HG03439 (cell line): ENCODE measurements at regions not wholly inside any gene's neighbourhood (a gene's known extent, or its start where the extent isn't known, plus 50 kb on each side); places are given as distances from the start of the nearest gene placed in this dataset.

Source experiments
- ATAC-seq: cut with Tn5 transposase; IDR thresholded peaks from one replicate; pipeline ENCODE4 v1.9.1; 2021; ENCODE audit warnings: mild to moderate bottlenecking, moderate library complexity; ENCODE audit not compliant: unreplicated experiment

DNA sequence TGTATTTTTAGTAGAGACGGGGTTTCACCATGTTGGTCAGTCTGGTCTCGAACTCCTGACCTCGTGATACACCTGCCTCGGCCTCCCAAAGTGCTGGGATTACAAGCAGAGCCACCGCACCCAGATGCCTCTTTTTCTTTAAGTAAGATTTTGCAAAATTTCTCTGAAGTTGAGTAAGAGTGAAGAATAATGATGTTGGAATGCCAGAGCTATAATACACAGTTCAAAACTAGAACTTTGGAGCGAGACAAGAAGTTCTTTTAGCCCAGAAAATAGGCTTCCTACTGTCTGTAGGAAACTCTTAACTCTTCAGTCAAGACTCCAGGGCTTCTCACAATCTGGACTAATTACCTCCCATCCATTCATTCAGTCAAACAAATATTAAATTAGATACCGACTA is 51.4 kb downstream of the MARCHF4 start:
- ATAC-seq: no peak

DNA sequence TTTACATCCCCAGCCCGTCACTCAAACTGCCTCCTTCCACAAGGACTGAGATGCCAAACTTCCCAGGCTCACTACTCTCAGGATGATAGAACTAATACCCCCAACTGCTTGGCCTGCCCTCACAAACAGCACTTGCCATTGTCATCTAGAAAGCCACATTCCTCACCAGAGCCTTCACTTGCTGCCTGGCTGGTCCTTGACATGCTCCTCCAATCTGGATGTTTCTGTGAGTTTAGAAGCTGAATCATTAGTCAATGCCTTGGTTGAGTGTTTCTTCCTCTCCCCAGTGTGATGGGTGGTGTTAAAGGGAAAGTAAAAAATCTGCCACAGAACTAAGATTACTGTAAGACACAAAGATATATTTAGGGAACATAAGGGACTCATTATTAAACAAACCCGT is 52.5 kb downstream of the MARCHF4 start:
- no peak for ATAC-seq

DNA sequence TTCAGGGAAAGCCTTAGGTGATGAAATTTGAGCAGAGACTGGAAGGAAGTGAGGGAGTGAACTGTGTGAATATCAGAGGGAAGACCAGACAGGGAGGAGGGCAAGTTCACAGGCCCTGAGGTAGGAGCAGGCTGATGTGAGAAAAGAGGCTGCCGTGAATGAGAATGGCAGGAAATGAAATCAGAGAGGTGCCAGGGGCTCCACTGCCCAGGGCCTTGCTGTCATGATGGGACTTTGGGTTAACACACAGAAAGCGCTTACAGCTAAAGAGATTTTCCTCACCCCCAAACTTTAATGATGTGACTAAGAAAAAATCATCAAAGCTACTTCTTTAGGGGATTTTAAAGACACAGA is 53.8 kb downstream of the MARCHF4 start:
- ATAC-seq: no peak

DNA sequence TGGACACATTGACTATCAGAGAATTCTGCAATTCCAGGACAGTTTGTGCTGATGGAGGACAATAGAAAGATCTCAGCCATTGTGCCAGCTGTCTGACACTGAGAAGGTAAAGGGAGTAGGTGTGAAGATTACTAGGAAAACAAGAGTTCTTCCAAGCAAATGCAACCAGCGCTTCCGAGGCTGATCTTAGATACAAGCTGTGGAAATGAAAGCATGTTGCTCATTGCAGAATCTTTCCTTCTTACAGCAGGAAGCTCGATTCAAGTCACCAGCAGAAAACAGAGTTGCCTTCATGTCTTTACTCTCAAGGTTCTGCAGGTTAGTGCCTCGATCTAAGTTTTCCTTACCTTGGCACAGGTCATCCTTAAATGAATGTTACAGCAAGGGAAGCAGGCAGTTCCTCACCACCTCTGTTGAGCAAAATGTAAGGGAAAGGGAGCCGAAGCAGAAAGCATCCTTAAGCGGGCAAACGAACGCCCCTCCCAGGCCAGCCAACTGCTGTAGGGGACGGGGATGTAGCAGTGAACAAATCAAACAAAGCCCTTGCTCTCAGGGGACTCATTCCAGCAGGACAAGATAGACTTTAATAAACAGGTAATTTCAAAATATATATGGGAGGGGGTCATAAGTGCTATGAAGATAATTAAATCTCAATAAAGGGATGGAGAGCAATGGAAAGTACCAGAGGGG is 54.3 kb downstream of the MARCHF4 start:
- no peak for ATAC-seq

DNA sequence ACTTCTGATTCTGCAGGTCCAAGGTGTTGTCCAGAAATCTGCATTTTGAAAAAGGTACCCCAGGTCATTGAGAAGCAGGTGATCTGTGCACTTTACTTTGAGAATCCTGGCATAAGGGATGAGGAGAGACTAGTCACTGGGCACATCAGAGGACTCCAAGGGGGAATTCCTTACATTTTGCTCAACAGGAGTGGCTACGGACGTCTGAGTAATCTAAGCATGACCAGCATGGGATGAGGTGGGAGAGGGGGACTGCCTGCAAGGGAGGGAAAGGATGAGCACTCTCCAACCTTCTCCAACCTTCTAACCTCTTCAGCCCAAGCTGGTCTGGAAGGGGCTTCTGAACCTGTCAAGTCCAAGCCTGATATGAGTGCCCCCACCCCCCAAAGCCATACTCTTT is 55.5 kb downstream of the MARCHF4 start:
- ATAC-seq: no peak

DNA sequence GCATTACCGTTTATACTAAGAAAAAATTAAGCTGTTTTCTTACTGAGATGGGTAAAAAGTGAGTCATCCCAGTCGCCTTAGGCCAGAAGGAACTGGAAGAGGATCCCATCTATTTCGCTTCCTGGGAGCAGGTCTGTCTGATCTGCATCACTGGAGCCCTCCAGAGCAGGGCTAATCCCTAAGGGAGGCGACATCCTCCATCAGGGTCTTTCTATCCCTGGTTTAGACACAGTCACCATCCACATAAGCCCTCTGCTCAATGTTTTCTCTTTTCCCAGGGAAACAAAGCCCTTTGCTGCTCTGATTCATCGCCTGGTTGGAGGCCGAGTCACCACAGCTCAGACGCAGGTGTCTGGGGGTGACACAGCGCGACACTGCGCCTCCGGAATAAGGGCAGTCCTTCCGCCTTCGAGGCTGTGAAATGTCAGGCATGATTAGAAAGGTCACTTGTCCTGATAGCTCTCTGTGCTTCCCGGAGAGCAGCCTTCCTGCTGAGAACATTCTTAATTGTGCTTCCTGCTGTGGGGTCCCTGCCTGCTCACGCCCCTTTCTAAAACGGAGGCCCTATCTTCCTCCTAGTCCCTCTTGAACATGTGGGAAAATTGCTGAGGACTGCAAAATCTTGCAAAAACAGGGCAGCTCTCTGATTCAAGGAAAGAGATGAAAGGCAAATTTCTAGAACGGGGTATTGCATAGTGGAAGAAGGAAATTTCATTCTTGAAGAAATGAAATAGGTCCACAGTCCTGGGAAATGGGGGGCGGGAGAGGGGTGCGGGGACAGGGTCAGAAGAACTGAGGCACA is 56.3 kb downstream of the MARCHF4 start:
- ATAC-seq: no peak

DNA sequence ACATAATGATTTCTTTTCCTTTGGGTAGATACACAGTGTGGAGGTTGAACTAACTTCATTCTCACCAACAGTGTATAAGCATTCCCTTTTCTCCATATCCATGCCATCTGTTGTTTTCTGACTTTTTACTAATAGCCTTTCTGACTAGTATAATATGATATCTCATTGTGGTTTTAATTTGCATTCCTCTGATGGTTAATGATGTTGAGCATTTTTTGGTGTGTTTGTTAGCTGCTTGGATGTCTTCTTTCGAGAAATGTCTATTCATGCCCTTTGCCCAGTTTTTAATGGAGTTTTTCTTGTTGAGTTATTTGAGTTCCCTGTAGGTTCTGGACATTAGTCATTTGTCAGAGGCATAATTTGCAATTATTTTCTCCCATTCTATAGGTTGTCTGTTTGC is 59.8 kb downstream of the MARCHF4 start:
- no peak for ATAC-seq

DNA sequence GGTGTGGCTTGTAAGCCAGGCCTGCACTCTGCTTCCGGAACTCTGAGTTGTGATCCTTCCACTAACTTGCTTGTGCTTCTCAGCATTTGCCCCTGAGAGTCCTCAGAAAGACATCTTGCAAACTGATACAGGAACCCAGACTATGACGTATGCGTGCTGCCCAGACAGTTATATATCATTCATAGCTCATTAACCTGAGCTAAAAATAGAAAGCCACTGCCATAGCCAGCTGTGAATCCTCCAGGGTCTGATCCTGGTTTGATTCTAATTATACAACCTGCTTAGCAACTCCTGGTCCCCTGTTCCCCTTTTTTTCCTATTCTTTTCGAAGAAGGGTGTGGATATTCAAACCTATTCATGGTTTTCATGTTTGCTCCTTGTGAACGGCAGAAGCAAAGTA is 63.7 kb downstream of the MARCHF4 start:
- no peak for ATAC-seq

DNA sequence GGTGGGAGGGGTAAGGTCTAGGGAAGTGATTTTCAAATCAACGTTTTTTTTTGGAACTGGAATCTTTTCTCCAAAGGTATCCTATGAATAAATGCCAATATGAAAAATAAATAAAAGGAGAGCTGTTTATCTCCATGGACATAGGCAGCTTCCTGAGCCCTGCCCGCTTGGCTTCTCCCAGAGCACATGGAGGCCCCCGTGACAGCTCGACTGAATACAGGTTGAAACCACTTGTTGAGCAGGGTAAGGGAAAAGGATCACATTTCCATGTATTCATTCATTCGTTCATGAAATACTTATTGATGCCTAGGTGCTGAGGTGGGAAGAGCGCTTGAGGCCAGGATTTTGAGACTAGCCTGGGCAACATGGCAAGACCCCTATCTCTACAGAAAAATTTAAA is 64.8 kb downstream of the MARCHF4 start:
- ATAC-seq: no peak

DNA sequence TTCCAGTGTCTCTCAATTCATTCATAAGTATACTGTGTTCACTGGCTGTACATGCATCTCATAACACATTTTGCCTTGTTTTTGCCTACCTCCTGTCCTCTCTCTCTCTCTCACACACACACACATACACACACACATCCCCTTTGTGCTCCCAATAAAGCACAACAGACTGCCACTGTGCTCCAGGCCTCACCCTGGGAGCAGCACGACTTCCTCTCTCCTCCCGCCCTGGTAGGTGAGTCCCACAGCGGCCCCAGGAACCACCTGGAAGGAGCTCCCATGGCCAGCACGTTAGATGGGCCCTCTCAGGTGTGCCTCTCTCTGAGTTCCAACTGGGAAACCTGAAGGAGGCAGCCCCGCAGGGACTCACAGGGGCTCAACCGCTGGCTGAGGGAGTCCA is 65.4 kb downstream of the MARCHF4 start:
- ATAC-seq: no peak

DNA sequence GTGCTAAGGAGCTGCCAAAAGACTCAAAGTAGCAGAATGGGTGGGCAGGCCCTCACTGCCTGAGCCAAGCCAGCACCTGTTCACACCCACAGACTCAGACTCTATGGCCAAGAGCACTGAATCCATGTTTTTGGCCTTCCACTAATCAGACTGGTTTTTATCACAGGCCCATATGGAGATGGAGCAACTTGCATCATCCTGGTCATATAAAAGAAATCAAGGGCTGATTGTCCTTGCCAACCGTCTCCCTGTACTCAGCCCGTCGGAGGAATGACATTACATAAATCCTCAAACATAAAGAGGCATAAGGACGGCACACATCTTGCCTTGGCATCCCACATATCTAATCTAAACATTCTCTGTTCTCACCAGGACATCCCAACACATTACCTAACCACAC is 66.7 kb downstream of the MARCHF4 start:
- ATAC-seq: no peak

DNA sequence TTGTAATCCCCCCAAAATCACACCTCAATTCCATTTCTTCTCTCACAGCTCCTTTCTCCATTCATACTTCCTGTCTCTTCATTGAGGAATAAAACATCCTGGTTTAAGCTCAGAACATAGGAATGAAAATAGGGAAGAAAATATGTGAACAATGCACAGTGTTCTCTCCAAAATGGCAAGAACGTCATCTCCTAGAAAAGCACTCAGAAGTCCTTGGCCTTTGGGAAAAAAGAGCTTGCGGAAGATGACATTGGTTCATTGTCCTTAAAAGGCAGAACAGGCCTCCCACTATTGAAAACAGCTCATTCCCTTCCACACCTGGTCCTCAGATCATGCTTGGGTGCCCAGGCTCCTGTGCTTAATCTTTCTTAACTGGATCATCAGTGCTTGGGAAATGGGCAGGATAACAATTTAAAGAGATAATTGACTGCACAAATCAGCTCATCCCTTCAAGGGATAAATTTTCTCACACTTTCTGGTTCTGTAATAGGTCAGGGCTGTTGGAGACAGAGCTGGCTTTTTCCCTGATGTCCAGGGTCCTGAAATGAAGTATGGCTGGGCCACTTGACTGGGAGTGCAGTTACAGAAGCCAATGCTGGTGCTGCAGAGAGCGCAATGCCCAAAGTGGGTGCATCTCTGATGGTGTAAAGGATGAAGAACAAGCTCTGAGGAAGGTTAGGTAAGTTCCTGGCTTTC is 69.2 kb downstream of the MARCHF4 start:
- ATAC-seq: no peak

DNA sequence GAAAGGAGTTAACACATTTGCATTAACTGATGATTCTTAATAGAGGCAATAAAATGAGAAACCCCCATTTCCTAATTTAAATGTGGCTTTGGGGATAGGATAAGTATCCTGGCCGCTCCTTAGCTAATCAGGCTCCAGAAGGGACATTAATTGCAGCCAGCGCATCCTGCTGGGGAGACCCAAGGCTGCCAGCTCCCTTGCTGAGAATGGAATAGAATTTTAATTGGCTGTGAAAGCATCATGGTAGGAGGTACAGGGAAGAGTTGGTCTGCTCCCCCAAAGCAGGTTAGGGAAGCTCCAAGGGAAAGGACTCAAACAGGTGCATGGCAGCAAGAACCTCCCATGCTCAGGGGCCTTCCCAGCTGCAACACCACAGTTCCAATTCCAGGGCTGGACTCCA is 71.4 kb downstream of the MARCHF4 start:
- ATAC-seq: no peak

DNA sequence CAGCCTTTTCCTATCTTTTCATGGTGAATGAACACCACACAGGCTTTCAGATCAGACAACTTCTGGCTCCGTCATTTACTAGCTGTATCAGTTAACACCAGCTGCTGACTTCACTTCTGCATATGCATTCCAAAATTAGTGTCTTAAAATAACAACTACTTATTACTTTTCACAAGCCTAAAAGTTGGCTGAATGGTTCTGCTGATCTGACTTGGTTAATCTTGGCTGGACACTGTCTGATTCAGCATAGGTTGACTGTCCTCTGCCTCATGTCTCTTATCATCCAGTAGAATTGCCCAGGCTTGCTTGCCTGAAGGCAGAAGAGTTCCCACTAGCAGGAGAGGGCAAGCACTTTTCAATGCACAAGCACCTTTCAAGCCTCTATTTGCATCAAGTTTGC is 72.7 kb downstream of the MARCHF4 start:
- no peak for ATAC-seq

DNA sequence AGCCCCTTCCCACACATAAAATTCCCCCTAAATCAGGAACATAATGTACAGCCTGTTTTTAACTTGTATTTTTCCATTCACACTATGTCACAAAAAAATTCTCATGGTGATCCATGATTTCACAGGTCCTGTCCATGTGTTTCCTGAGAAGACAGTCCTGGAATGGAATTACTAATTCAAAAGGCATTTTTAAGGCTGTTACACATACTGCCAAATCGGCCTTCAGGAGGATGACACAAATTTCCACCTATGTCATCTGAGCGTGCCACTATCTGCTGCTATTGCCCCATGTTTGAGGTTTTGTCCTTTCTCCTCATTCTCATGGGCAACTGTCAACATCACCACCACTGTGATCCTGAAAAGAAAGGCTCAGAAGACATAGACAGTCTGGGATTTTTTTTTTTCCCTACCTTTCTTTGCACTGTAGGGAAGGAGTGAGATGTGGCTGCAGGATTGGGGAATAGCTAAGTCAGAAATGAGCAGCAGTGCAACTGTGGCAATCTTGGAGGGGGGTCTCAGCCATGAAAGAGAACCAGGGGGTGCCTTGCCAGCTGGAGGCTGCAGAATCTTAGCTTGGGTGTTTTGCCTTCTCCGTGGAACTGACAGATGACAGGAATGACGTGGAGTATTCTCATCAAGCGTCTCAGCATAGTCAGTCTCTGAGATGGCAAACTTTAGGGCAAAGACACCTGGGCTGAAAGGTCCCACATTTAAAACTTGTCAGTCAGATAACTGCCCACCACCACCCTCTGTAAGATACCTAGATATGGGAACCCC is 73.4 kb downstream of the MARCHF4 start:
- no peak for ATAC-seq

DNA sequence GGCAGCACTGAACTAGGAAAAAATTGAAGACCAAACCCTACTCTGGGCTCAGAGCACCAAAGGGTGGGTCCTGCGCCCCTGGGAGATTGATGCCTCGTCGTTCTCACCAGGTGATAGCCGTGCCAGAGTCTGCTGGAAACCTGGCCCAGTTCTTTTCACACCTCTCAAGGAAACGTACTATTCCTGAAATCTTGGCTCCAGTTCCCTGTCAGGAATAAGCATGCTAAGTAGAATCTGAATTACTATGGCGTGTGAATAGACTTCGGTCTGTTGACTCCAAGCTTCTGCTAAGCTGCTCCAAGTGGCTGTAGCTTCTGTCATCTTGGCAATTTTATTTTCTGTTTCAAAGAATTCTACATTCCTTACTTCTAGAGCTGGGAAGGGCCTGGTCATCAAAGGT is 75.4 kb downstream of the MARCHF4 start:
- ATAC-seq: no peak

DNA sequence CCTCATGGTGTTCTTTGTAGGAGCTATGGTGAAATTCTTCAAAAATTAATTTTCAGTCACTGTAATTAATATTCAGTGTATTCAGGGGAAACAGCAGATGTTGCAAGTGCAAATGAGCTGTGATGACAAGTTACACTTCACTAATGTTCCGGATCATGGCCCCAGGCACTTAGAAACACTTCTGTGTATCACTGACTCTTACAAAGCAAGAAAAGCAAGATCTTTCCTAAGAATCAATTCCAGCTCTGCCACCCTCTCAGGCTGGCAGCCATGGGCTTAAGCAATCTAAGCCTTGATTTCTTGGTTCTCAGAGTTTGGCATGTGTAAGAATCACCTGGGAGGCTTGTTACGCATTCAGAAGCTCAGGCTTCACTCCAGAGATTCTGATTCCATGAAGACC is 78.0 kb downstream of the MARCHF4 start:
- ATAC-seq: no peak

DNA sequence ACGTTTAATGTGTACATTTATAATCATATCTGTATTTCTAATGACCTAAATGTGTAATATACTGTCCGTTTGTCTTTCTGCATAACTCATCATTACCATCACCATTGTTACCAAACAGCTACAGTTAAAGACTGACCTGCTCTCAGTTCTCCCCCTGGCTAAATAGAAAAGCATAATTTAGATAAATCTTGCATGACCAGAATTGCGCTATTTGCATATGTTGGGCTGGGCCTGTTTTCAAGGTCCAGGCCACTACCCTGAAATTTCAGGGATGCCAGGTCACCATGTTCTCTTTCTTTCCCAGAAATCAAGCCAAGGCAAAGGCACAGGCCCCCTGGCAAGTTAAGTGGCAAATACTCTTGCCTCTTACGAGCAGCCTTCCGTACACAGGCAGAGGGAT is 78.4 kb downstream of the MARCHF4 start:
- no peak for ATAC-seq

DNA sequence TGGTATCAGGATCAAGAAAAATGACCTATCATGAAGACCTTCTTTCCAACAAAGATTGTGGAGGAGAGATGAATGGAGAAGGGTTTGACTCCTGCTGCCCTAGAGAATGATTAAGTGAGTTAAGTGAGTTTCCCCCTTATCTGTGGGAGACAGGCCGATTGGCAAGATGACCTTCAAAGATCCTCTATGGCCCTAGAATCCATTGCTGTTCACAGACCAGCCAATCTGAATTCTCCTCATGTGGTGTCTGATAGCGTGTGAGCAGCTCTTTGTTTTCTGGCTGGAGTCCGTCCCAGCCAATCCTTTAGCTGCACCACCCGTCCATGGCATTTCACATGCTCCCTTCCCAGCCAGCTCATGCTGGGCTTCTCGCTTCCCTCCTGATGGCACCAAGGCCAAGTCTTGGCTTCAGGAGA is 79.4 kb downstream of the MARCHF4 start:
- ATAC-seq: no peak

DNA sequence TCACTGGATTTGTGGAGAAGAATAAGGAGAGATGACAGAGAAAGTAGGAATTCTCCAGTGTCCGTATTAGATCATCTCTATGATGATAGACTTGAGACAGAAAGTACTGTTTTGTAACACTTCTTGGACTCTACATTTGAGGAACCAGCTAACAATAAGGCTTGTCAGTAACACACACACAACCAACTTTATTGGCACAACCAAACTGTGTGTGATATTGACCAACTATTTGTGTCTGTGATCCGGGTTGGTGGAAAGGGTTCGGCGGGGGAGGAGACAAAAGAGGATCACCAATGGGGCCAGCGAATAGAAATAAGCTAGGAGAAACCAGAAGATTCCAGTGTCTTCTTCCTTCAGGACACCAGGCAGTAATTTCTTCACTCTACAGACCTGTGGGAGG is 79.8 kb downstream of the MARCHF4 start:
- no peak for ATAC-seq

DNA sequence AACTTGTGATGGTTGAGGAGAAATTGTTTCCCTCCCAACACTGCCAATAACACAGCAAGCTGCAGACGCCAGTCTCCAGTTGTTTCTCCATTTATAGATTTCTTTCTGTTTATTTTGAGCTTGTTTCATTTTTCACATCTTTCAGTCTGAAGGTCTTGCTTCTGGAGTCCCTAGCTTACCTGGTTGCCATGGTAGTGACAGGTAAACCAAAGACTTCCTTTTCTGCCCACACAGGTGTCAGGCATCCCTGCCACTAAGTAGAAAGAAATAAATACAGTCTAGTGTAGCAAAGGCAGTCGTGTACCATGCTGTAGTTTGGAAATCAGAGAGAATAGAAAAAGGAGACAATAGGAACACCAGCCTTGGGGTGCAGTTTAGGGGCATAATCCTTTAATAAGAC is 82.8 kb downstream of the MARCHF4 start:
- ATAC-seq: no peak
